AG10803 (cell line): ENCODE measurements at regions not wholly inside any gene's neighbourhood (a gene's known extent, or its start where the extent isn't known, plus 50 kb on each side); places are given as distances from the start of the nearest gene placed in this dataset.
"Not testable (repeated sequence)": the region's sequence is repeated elsewhere in the genome, so short reads cannot be mapped to it uniquely, and the experiment has no call there.

Experiments used
- DNase-seq: peaks from one replicate; pipeline ENCODE4 v3.0.0; 2010; ENCODE audit warnings: low read depth
- H3K4me3 ChIP-seq: 2 replicates; pipeline ENCODE4 v1.5.1; 2011; ENCODE audit warnings: mild to moderate bottlenecking, low read length, control low read depth
- CTCF ChIP-seq: conservative IDR thresholded peaks from 2 replicates; pipeline ENCODE4 v1.5.1; 2011; ENCODE audit warnings: mild to moderate bottlenecking, low read length, control low read depth, inconsistent platforms

GRCh38 chr2:187646556-187646955 lies 92.3 kb upstream of the TFPI start:
- no peak for DNase-seq
- no peak for TF ChIP-seq CTCF
- H3K4me3 ChIP-seq: no peak overlapping the region

- H3K4me3 ChIP-seq: no peak overlapping the region
- no peak for TF ChIP-seq CTCF
- no peak for DNase-seq
Measured at GRCh38 chr2:187654535-187654934, 100.3 kb upstream of the TFPI start.

GRCh38 chr2:187655001-187655400 lies 100.8 kb upstream of the TFPI start:
- no peak for TF ChIP-seq CTCF
- no peak for DNase-seq
- no peak overlapping the region for H3K4me3 ChIP-seq

GRCh38 chr2:187656123-187656522 lies 101.9 kb upstream of the TFPI start:
- DNase-seq: no peak
- no peak overlapping the region for H3K4me3 ChIP-seq
- TF ChIP-seq CTCF: no peak

GRCh38 chr2:187658952-187659525 lies 104.8 kb upstream of the TFPI start:
- peak; percentile 4 for DNase-seq
- TF ChIP-seq CTCF: peak; percentile 44

GRCh38 chr2:187676050-187676449 lies 121.8 kb upstream of the TFPI start:
- H3K4me3 ChIP-seq, DNase-seq: not testable (repeated sequence)

More at GRCh38 chr2:187658952-187659525, 104.8 kb upstream of the TFPI start:
- H3K4me3 ChIP-seq: no peak overlapping the region

GRCh38 chr2:187679454-187679853 lies 125.2 kb upstream of the TFPI start:
- no peak overlapping the region for H3K4me3 ChIP-seq
- no peak for DNase-seq
- TF ChIP-seq CTCF: no peak

- no peak for DNase-seq
- no peak for TF ChIP-seq CTCF
- no peak overlapping the region for H3K4me3 ChIP-seq
Measured at GRCh38 chr2:187684174-187684573, 129.9 kb upstream of the TFPI start.
